ENCODE measurements at regions not wholly inside any gene's neighbourhood (a gene's known extent, or its start where the extent isn't known, plus 50 kb on each side); places are given as distances from the start of the nearest gene placed in this dataset.
A peak's percentile ranks its signal among the peaks of the same experiment; 100 is the strongest.
"Not testable (repeated sequence)": the region's sequence is repeated elsewhere in the genome, so short reads cannot be mapped to it uniquely, and the experiment has no call there.

DNA sequence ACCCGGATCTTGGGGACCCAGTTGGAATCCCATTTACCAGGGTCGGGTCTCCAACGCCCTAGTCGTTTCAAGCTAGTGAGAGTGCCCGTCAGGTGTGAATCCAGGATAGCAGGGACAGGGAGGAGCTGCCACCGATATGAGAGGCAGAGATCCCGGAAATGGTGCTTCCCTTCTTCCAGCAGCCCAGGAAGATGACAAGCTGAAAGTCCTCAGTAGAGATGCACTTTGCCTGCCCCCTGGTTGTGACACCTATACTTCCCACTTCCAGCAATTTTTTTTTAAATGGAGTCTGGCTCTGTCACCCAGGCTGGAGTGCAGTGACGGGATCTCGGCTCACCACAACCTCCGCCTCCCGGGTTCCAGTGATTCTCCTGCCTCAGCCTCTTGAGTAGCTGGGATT lies 503.0 kb downstream of the NTRK3 start:
- no peak for DNase-seq (ENCODE audit: low read depth in 3 of 3, low spot score in 2 of 3)

DNA sequence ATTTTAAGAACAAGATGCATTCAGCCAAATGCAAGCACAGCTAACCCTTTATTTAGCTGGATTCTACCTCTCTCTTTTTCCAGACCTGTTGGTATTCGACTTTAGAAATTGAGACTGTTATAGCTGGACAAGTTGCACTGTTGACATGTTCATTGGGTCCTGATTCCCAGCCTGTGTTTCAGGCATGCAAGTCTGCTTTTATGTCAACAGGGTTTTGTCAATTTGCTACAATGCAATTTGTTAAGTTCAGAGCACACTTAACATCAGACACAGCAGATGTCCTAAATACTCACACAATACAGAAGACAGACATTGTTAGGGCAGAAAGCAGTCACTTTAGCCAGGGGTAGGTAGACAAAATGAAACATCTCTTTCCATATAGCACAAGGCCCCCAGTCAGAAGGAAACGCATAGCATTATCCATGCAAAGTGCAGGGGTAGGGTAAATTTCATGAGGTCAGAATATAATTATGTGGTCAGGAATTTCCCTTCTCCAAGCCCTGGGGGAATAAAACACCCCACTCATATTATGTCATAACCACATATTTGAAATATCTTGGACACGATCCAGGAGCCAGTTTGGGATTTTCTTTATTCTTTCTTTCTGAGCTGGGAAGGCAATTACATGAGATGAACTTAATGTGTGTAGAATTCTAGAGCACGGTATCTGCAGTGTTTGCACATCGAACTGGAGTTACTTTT lies 504.1 kb downstream of the NTRK3 start:
- DNase-seq (ENCODE audit: low read depth in 3 of 3, low spot score in 2 of 3): peak in 1 of 3 donors; percentile 48

DNA sequence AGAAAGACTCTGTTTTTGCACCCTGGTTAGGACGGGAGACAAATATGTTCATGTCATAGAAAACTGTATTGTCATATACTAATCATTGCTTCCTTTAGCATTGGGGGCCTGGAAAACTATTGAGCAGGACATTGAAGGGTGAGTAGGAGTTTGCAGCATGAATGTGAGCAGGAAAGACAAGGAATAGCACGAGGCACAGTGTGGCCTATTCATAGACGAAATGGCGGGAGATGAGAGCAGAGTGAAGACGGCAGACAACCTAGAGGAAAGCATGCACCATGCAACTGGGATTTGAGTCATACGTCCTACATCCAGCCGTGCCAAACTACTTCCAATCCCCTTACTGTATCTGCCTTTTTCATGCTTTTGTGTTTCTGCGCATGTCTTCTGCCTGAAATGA lies 508.1 kb downstream of the NTRK3 start:
- DNase-seq (ENCODE audit: low read depth in 3 of 3, low spot score in 2 of 3): no peak

DNA sequence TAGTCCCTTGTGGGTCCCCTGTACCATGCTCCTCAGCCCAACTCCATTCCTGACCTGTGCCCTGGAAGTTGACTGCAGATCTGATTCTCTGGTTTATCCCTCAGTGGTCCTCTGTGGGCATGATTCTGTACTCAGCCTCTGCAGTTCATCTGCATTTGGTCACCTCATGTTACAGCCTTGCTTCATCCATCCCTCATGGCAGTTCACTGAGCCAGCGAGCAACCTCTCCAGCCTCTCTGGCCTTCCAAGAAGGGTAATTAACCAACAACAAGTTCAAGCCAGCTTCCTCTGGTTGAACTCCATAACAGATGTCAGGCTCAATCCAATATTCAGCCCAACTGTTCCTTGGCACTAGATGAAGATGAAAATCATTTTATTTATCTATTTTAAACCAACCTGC lies 509.5 kb downstream of the NTRK3 start:
- no peak for DNase-seq (ENCODE audit: low read depth in 3 of 3, low spot score in 2 of 3)

- no peak for DNase-seq (ENCODE audit: low read depth in 3 of 3, low spot score in 2 of 3)
These were observed 510.2 kb downstream of the NTRK3 start for GRCh38 chr15:87746333-87746732.

DNA sequence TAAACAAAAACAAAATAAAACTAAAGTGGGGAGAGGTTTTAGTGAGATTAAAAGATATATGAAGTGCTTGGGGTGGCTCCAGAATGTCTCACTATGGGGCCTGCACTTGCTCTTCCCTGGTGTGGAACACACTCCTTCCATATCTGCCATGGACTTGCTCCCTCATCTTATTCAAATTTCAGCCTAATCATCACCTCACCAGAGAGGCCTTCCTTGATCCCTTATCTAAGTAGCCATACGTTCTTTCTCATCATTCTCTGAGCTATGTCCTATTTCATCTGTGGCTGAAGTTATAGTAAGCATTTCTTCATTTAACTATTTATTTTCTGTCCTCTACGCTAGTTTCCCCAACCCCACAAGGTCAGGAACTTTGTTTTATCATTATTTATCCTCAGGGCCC lies 511.7 kb downstream of the NTRK3 start:
- DNase-seq (ENCODE audit: low read depth in 3 of 3, low spot score in 2 of 3): no peak

DNA sequence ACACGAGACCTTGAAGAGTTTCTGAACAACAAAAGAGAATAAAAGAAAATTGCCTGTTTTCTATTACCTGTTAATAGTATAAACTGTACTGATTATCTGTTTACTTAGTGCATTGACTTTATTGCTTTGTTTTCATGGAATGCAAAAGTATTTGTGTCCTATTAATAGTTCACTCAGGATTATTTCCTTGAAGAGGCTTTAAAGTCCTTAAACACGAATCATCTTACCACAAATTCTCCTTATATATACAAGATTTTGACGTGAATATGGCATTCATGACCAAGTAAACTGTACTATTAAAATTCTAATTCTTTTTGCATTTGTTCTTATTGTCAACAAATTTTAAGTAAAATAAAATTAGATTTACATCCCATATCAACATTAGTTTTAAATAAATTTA lies 513.0 kb downstream of the NTRK3 start:
- no peak for DNase-seq (ENCODE audit: low read depth in 3 of 3, low spot score in 2 of 3)

- DNase-seq (ENCODE audit: low read depth in 3 of 3, low spot score in 2 of 3): no peak
These were observed 515.2 kb downstream of the NTRK3 start for GRCh38 chr15:87741350-87741749.

DNA sequence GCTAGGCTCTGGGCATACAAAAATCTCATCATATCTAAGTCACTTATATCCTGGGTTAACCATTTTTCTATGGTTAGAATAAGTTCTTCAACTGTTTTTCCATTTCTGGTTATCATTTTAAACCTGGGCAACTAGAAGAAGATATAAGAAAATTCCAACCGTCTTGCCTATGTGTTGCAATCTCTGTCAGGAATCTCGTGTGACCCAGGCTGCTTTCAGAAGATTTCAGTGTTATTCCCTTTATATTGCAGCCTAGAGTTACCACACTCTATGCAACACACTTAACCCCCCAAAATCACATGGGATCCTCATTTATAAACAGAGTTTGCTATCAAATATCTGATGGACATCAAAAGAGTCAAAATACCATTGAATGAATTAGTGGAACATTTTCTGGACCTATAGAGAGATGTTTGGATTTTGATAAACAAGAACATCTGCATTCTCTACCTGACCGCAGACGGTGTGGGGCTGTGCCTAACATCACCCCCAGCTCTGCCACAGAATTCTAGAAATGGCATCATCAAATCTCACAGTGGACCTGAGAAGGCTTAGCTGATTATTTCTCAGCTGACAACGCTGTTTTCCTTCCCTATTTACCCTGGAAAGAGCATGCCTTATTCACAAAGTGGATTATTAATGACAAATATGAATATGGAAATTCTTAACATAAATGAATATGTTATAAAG lies 515.7 kb downstream of the NTRK3 start:
- no peak for DNase-seq (ENCODE audit: low read depth in 3 of 3, low spot score in 2 of 3)

GRCh38 chr15:87739866-87740265 lies 516.7 kb downstream of the NTRK3 start:
- DNase-seq (ENCODE audit: low read depth in 3 of 3, low spot score in 2 of 3): no peak

- DNase-seq (ENCODE audit: low read depth in 3 of 3, low spot score in 2 of 3): no peak
These were observed 517.5 kb downstream of the NTRK3 start for GRCh38 chr15:87739081-87739480.

GRCh38 chr15:87737460-87737859 lies 519.1 kb downstream of the NTRK3 start:
- not testable (repeated sequence) for DNase-seq (ENCODE audit: low read depth in 3 of 3, low spot score in 2 of 3)

GRCh38 chr15:87736891-87737389 lies 519.6 kb downstream of the NTRK3 start:
- DNase-seq (ENCODE audit: low read depth in 3 of 3, low spot score in 2 of 3): no peak

DNA sequence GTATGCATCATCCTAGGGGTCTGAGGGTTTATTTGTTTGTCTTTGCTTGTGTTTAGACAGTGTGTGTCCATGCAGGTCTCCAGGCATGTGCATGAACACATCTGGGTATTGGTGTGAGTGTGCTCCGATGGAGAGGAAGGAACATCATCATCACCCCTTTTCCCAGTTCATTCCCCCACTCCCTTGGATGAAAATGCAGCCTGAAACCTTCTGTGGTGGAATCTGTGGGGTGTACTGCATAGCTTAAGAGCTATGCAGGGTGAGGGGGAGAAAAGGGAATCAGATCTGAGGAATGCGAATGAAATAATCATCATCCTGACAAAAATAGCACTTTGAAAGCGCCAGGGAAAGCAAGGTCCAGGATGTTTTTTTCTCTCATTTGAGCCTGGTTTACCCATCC lies 520.1 kb downstream of the NTRK3 start:
- DNase-seq (ENCODE audit: low read depth in 3 of 3, low spot score in 2 of 3): no peak

- no peak for DNase-seq (ENCODE audit: low read depth in 3 of 3, low spot score in 2 of 3)
These were observed 521.0 kb downstream of the NTRK3 start for GRCh38 chr15:87735522-87735921.

DNA sequence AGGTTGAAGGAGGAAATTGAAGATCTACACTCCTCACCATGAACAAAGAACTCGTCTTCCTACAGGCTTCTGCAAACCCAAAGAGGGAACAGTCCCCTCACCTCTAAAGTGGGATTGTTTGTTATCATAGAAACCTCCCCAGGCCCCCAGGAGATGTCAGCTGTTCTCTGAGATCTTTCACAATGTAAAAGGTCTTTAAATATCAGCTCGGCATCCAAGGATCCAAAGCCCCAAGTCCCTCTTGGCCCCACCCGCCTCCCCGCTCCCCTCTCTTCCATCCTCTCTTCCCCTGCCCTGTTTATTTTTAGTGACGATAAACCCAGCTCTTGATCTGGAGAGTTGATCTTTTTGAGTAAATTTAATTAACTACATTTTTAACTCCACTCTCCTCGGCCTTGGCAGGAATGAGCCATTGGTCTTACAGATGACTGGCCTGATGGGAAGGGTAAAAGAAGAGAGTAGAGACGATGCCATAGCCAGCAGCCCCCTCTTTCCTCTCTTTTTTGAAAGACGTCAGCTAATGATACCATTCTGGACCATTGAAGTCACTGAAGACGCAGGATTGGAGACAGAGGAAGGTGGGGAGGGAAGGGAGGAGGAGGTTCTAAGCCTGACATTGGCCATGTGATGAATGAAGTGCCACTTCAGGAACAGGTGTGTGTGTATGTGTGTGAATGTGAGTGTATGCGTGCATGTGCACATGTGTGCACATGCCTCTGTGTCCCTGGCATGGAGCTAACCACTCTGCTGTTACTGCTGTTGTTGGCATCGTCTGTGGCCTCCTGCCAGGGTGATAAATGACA lies 521.8 kb downstream of the NTRK3 start:
- no peak for DNase-seq (ENCODE audit: low read depth in 3 of 3, low spot score in 2 of 3)

DNA sequence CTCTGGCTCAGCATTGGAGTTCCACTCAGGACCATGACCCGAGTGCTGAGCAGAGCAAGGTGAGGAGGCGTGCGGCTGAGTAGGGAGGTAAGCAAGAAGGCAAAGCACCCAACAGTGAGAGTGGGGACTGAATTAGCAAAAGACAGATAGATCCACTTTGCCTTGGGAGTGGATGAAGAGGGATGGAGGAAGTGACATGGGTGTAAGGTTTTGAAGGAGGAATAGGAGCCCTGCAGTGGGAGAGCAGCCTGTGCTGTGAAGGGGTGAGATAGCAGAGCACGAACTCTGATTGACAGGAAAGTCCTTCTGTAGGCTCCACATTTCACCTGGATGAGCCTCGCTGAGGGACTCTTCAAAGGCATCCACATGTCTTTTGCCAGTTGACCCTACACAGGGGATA lies 522.6 kb downstream of the NTRK3 start:
- DNase-seq (ENCODE audit: low read depth in 3 of 3, low spot score in 2 of 3): no peak

DNA sequence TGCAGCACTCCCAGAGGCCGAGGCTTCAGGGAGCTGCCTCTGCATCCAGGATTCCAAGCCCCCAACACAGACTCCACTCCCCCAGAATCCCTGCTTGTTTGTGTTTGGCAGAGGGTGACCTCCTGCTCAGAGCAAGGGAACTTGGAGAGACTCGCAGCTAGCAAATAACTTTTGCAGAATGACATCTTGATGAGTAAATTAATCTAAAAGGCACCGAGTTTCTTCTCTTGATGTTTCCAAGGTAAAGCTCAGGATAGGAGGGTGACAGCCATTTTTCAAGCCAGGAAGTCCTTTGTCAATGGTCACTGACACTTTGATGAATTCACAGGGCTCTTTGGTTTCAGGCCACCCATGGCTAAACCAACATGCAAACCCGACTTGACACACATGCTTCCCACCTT lies 523.0 kb downstream of the NTRK3 start:
- peak in 2 of 3 donors; percentile 51 to 72 for DNase-seq (ENCODE audit: low read depth in 3 of 3, low spot score in 2 of 3)

DNA sequence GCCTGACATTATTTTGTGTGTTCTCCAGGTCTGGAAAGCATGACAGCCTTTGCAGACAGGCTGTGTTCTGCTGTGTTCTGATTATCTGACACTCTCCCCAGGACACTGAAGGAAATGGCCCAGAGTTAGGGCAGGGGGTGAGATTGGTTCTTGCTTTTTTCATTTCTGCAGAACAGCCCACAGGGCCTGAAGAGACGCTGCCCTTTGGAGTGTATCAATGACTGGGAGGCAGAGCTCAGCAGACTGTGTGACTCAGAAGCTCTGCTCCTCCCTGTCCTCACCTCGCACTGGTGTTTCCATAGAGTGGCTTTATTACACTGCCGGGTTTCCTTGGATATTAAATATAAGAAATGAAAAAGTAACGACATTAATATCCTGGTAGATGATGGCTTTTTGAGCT lies 523.6 kb downstream of the NTRK3 start:
- DNase-seq (ENCODE audit: low read depth in 3 of 3, low spot score in 2 of 3): no peak

GRCh38 chr15:87731630-87732029 lies 524.9 kb downstream of the NTRK3 start:
- no peak for DNase-seq (ENCODE audit: low read depth in 3 of 3, low spot score in 2 of 3)

DNA sequence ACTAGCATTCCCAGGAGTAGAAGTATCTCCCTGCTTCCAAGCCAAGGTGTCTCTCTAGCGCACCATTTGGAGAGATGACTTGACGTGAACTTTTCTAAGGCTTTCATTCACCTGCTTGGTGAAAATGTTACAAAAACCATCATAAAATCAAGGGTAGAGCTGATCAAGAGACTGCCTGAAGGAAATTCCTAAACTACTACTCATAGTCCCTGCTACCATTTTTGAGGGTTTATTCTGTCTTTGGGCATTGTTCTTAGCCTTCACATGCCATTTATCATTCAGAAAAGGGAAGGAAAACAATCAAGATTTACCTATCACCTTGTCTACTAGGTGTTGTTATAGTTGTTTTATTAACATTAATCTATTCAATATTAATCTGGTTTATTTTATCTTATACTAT lies 525.8 kb downstream of the NTRK3 start:
- DNase-seq (ENCODE audit: low read depth in 3 of 3, low spot score in 2 of 3): no peak

- no peak for DNase-seq (ENCODE audit: low read depth in 3 of 3, low spot score in 2 of 3)
These were observed 527.5 kb downstream of the NTRK3 start for GRCh38 chr15:87728998-87729397.

Data from right renal cortex interstitium (tissue), 3 donors.